COLO829 (cell line): ENCODE measurements at regions not wholly inside any gene's neighbourhood (a gene's known extent, or its start where the extent isn't known, plus 50 kb on each side); places are given as distances from the start of the nearest gene placed in this dataset.
A peak's percentile ranks its signal among the peaks of the same experiment; 100 is the strongest.
"Not testable (repeated sequence)": the region's sequence is repeated elsewhere in the genome, so short reads cannot be mapped to it uniquely, and the experiment has no call there.

ENCODE experiments used
- DNase-seq: peaks from one replicate; pipeline ENCODE4 v3.0.0; 2012; ENCODE audit warnings: low spot score

DNA sequence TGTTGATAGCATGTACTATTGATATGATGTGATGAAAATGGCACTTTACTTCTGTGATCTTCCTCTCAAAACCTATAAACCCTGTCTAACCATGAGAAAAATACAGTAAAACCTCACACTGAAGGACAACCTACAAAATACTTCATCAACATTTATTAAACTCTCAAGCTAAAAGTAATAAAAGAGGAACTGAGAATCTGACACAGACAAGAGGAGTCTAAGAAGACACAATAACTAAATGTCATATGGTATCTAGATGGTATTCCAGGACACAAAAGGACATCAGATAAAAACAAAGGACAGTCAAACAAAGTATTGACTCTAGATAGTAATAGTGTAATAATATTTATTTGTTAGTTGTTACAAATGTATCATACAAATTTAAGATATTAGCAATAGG, 655.3 kb downstream of the SH3BGRL start:
- DNase-seq: no peak

DNA sequence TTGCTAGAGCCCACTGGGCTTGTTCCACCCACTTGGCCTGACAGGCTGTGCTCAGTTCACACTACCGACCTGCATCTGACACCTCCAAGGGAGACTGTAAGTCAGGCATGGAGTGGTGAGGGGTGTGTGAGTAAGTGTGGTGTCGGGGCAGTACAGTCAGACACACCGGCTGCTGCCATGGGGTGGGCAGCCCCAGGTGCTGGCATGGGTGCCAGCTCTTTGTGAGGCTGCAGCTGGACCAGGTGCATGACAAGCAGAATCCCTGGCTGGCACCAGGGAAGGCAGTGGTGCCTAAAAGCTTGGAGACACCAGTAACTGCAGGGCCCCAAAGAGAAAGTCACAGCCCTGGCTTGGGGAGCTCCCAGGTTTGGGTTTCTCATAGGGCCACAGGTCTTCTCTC, 665.0 kb downstream of the SH3BGRL start:
- no peak for DNase-seq

DNA sequence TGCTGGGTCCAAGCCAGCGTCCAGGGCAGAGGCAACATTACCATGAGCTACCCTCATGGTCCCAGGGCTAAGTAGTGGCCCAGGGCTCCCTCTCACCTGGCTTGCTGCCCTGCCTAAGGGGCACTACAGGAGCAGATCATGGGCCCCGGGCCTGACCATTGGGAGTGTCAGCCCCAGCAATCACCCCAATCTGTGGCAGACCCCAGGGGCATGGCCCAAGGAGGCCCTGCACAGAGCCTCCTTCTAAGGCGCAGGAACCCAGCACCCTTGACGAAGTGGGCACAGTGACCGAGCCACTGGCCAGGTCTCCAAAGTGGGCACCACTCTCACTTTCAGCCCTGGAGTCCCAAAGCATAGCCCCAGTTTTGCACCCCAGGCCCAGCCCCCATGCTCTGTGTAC, 667.1 kb downstream of the SH3BGRL start:
- DNase-seq: no peak

DNA sequence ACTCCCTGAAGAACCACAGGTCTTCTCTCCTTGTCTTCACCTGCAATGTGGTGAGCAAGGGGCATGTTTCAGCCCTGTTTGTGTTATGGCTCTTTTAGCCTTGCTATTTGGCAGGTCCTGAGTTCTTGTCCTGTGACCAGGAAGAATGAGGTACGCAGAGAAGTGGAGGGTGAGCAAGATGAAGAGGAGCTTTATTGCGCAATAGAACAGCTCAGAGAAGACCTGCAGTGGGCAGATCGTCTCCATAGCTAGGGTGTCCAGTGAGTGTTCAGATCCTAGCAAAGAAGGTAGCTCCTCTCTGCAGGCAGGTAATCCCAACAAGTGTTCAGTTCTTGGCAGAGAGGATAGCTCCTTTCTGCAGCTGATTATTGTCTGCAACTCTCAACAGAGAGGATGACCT, 672.9 kb downstream of the SH3BGRL start:
- no peak for DNase-seq

DNA sequence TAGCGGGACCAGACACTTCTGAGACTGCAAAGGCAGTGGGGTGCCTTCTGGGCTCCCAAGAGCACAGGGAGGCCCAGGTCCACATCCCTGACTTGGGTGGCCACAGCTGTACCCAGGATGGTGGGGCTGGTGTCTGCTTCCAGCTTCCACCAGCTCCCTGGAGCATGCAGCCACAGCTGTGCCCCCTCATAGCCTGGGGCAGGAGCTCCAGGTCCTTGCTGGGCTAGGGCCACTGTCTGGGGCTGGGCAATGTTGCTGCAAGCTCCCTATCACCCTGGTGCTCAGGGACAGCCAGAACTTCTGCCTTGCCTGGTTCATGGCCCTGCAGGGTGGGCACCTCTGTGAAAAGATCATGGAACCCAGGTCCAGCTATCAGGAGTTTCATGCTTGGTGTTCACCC, 673.9 kb downstream of the SH3BGRL start:
- no peak for DNase-seq

DNA sequence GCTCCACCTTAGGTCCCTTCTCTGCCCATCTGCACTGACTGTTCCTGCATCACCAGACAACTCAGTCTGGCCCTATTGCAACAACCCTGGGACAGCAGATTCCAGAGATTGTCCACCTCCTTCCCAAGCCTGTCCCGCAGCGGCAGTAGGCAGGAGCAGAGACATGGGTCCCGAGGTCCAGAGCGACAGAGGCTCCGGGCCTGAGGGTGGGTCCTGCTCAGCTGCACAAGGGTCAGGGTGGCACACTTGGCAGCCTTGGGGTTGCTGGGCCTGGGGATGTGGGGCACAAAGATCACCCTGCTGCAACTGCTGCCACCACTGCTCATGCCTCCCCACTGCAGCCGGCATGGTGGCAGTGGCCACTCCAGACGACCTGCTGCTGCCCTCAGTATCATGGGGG, 674.5 kb downstream of the SH3BGRL start:
- no peak for DNase-seq

DNA sequence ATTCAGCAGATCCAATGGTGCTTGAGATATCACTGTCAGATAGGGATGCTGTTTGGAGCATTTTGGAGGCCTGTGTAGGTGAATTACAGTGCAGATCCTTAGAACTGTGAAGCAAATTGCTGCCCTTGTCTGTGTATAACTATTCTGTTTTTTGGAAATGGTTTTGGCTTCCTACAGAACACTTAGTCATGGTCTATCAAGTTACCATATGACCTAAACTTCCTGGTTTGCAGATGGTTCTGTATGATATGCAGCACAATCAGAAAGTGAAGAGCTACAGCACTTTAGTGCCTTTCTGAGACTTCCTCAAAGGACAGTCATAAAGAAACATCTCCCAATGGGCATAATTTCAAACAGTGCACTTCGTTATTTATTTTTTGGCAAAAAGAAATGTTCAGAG, 688.6 kb downstream of the SH3BGRL start:
- no peak for DNase-seq

DNA sequence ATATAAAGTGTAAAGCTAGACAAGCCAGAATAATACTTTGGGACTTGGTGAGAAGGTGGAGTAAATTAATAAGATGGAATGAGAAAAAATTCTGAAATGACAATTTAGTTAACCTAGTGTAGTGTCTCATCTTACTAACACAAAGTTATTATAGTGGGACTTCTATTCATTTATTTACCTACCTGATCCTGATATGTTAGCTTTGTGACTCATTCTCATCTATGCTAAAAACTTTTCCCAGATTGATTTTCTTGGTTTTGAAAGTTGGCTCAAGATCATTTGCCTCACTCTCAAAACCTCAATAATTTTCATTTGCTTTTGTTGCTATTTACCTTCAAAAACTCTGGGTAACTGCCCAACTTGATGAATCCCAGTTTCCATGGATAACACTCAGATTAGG, 698.6 kb downstream of the SH3BGRL start:
- no peak for DNase-seq

DNA sequence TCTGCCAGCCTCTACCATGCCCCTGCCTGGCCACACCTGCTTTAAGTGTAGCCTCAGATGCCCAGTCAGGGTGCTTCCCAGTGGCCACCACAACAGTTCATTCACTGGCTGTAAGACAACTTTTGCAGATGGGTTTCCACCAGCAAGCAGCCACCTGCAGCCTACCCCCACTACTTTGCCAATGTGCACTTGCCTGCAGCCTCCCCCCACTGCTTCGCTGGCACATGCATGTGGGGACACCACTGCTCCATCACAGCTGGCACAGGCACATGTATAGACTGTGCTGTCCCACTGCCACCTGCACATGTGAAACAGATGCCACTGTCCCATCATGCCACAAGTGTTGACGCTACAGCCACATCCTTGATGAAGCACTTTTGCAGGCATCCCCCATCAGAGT, 723.9 kb downstream of the SH3BGRL start:
- DNase-seq: no peak

DNA sequence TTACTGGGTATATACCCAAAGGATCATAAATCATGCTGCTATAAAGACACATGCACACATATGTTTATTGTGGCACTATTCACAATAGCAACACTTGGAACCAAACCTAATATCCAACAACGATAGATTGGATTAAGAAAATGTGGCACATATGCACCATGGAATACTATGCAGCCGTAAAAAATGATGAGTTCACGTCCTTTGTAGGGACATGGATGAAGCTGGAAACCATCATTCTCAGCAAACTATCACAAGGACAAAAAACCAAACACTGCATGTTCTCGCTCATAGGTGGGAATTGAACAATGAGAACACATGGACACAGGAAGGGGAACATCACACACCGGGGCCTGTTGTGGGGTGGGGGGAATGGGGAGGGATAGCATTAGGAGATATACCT, 744.0 kb downstream of the SH3BGRL start:
- not testable (repeated sequence) for DNase-seq

DNA sequence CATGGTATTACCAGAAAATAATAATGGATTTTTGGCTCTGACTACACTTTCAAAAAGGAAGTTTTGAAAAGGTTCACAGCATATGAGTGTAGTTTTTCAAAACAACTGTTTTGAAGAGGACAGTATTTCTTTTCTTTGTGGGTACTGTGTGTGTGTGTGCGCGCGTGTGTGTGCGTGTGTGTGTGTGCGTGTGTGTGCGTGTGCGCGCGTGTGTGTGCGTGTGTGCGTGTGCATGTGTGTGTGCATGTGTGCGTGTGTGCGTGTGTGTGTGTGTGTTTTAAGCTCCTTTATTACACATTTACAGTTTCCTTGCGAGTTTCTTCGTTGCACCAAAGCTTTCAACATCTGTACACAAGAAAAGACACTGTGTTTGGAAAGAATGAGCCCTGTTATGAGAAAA, 755.4 kb downstream of the SH3BGRL start:
- no peak for DNase-seq

DNA sequence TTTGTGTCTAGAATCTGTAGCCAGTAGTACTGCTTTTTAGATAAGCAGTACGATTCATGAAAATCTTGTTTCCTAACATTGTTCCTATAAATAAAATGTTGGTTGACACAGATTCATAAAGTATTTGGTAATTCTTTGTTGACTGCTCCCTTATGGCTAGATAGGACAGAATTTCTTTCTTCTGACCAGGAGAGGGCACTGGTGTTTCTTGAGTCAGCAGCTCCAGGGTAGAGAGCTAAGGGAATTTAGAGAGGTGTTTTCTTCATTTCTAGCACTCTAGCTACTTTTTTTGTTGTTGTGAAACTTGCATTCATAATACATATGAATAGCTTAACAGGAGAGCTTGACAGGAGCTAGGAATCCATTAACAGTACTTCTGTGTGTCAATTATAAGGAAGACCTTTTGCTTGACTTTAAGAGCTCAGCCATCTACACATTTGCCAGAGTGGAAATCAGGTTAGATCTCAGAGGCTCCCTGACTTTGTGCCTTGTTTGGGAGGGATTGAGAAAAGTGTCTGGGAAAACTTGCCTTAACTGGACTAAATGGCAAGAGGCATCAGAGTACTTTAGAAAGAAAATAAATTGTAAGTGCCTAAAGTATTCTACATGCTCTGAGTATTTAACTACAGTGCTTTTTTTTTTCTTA, 756.1 kb downstream of the SH3BGRL start:
- peak; percentile 16 for DNase-seq

DNA sequence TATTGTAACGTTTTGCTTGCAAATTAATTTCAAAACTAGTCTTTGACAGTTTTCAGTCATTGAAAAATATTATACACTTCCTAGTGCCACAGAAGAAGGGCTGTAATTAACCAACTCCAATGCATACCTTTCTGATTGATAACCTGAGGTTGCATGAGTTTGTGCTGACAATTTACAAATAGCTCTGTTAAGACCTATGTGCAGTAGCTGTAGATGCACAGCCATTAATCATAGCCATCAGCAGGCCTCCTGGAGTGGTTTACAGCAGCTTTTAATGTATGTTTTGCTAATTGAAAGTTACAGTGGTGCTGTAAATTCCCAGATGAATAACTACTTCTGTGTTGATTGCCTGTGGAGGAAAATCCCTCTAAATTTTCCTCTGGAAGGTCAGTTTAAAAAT, 758.1 kb downstream of the SH3BGRL start:
- no peak for DNase-seq

DNA sequence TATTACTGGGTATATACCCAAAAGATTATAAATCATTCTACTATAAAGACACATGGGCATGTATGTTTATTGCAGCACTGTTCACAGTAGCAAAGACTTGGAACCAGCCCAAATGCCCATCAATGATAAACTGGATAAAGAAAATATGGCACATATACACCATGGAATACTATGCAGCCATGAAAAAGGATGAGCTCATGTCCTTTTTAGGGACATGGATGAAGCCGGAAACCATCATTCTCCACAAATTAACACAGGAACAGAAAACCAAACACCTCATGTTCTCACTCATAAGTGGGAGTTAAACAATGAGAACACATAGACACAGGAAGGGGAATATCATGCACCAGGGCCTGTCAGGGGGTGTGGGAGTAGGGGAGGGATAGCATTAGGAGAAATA, 772.5 kb downstream of the SH3BGRL start:
- DNase-seq: not testable (repeated sequence)

DNA sequence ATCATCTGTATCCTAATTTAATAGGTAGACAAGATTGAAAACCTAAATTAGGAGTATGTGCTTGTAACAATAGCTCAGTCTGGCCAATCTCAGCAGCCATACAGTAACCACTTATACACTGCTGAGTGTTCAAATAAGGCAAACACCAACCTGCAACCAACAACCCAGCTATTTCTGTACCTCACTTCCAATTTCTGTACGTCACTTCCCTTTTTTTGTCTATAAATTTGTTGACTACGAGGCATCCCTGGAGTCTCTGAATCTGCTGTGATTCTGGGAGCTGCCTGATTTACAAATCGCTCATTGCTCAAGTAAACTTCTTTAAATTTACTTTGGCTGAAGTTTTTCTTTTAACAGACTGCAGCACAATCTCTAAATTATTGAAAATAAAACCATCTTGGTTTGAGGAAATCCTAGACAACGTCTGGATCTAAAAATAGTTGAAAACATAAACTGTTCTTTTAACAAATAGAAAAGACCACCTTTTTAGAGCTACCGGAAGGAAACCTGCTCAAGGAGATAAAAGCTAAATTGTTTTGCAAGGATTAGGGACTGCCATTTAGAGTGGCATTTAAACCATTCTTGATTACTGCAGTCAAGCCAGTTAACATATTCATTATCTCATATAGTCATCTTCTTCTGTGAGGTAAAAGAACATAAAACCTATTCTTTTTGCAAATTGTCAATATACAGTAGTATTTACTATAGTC, 778.1 kb downstream of the SH3BGRL start:
- DNase-seq: no peak

DNA sequence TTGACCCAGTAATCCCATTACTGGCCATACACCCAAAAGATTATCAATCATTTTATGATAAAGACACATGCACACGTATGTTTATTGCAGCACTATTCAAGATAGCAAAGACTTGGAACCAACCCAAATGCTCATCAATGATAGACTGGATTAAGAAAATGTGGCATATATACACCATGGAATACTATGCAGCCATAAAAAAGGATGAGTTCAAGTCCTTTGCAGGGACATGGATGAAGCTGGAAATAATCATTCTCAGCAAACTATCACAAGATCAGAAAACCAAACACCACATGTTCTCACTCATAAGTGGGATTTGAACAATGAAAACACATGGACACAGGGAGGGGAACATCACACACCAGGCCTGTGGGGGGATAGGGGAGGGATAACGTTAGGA, 785.3 kb downstream of the SH3BGRL start:
- not testable (repeated sequence) for DNase-seq

DNA sequence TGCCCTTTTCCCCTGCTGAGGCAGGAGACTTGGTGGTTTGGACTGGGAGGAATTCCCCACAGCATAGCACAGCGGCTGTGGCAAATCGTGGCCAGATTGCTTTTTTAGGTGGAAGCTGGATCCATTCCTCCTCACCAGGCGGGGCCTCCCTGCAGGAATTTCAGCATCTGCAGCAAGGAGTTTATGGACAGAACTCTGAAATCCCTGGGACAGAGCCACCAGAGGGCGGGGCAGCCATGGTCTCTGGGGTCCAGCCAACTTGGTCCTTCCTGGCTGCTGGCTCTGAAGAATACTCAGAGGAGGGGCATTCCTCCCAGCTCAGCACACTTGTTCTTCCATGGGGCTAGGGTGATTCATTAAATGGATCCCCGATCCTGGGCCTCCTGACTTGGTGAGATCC, 794.3 kb downstream of the SH3BGRL start:
- DNase-seq: no peak

DNA sequence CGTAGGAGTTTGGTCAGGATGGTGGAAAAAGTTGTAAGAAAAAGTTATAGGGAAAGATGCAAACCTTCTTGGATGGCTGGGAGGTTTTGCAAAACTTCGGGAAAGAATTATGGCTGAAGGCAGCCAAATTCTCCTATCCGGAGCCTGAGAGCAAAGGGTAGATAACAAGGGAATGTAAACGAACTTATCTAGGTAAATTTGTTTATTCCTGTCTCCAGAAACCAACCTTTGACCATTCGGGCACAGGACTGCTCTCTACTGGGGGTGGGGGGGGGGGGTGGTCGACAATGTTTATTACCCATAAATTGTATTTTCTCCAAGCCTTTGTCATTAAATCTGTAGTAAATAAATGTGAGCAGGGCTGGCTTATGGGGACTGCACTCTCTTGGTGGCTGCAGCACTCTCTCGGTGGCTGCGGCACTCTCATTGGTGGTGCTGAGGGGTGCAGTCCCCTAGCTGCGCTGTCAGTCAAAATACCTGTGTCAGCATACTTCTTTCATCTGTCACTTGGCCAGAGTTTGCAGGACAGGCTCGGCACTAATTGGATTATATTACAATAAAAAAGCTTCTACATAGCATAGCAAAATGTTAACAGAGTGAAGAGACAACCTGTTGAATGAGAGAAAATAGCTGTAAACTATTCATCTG, 827.8 kb downstream of the SH3BGRL start:
- DNase-seq: no peak

DNA sequence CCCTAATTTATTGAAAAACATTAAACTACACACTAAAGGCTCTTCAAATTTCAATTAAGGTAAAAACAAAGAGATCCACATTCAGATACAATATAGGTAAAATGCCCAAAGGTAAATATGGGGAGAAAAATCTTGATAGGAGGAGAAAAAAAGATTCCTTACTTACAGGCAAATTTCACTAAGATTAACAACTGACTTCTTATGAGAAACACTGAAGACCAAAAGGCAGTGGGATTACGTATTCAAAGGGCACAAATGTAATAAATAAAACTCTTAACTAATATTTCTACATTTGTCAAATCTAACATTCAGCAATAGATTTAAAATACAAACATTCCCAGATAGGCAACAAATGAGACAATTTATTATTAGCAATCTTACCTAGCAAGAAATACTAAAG, 829.3 kb downstream of the SH3BGRL start:
- DNase-seq: no peak

DNA sequence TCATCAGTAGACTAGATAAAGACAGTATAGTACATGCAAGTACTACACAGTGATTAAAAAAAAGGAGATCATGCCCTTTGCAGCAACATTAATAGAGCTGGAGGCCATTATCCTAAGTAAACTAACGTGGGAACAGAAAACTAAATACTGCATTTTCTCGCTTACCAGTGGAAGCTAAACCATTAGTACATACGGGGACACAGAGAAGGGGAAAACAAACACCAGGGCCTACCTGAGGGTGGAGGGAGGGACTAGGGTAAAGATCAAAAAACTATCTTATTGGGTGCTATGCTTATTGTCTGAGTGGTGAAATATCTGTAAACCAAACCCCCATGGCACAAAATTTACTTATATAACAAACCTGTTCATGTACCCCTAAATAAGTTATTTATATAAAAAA, 836.9 kb downstream of the SH3BGRL start:
- no peak for DNase-seq

DNA sequence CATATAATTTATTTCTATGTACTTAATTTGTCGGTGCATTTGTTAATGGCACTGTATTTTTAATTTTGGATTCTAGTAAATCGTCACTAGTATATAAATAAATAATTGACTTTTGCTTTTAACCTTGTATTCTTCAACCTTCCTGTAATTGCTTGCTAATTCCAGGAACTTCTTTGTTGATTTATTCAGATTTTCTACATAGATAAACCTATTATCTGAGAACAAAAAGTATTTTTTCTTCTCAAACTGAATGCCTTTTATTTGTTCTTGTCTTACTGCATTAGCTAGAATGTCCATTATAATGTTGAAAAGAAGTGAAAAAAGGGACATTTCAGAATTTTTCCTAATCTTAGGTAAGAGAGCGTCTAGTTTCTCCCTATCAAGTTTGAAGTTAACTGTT, 839.1 kb downstream of the SH3BGRL start:
- DNase-seq: no peak

DNA sequence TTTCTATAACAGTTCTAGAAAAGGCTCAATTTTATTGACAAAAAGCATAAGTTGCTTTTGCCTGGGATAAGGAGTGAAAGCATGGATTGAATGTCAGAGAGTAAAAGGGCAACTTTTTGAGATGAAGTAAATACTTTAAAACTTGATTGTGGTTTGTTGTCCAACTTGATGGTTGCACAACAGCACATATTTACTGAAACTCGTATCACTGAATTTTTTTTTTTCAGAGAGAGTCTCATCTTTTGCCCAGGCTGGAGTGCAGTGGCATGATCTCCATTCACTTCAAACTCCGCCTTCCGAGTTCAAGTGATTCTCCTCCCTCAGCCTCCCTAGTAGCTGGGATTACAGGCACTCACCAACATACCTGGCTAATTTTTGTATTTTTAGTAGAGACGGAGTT, 856.8 kb downstream of the SH3BGRL start:
- DNase-seq: no peak

DNA sequence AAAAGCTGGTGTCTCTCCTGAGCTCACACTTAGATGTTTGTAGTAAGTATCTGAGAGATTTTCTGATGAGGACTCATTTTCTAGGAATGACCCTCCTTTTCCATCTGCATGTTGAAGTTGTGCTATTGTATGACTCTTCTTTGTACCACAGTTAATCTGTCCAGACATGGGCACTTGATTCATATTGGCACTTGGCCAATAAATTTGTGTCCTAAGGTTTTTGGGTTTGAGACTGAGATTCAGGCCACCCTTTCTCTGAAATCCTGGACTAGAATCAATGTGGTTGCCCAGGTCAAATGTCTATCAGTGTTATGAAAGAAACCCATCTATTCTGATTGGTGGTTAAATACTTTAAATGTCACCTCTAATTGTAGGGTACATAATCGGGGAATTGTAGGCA, 869.0 kb downstream of the SH3BGRL start:
- no peak for DNase-seq

DNA sequence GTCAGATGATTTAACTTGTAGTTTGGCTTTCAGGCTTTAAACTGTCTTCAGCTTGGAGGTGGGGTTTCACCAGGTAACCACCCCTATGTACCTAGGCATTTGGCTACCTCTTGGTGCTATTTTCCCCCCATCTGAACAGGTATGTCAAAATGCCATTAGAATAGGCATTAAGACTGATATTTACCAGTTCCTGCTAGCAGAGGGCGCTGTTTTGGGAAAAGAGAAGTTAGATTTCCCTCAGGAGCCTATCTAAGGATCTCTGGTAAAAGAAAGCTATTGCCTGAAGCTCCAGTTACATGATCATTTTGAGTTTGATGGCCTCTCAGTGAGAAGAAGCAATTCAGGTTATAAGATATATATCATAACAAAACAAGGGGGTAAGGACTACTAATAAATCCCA, 879.1 kb downstream of the SH3BGRL start:
- DNase-seq: no peak
